Vagina (tissue), 2 donors: ENCODE measurements at regions not wholly inside any gene's neighbourhood (a gene's known extent, or its start where the extent isn't known, plus 50 kb on each side); places are given as distances from the start of the nearest gene placed in this dataset.
A peak's percentile ranks its signal among the peaks of the same experiment; 100 is the strongest.

Source experiments
- CTCF ChIP-seq, 3 experiments: fragments of 450-650 bp in 2 of 3; fragments of 200-600 bp in 1 of 3; sonication (generic) in 1 of 3; IDR thresholded peaks; one replicate each; pipeline ENCODE4 v1.5.1; 2017 to 2019; ENCODE audit warnings: antibody characterized with exemption in 3 of 3, mild to moderate bottlenecking in 2 of 3, moderate library complexity in 2 of 3
- POLR2AphosphoS5 ChIP-seq, 2 donors: sonication (generic); formaldehyde crosslinking; IDR thresholded peaks; one replicate each; pipeline ENCODE4 v1.9.0; 2017; ENCODE audit warnings: antibody characterized with exemption in 2 of 2, mild to moderate bottlenecking in 2 of 2, low read depth in 1 of 2; ENCODE audit not compliant: insufficient read depth in 1 of 2

- TF ChIP-seq CTCF (IDR thresholded peaks at IDR 0.05), result no peak
- TF ChIP-seq POLR2AphosphoS5 (IDR thresholded peaks at IDR 0.05; ENCODE audit: insufficient read depth in 1 of 2, low read depth in 1 of 2), result peak in 1 of 2 donors; percentile 38
These were observed 117.7 kb upstream of the SLC44A3 start for GRCh38 chr1:94702442-94702815.
